H1 (cell line): ENCODE measurements at regions not wholly inside any gene's neighbourhood (a gene's known extent, or its start where the extent isn't known, plus 50 kb on each side); places are given as distances from the start of the nearest gene placed in this dataset.

Experiments used
- CTCF ChIA-PET: fragments of 300-600 bp; sonication (Branson Sonifier 250); formaldehyde crosslinking; loops from one replicate; lab custom pipeline; 2021; ENCODE audit not compliant: partially characterized antibody; lab: Charles Lee
- POLR2A ChIA-PET: fragments of 300-600 bp; sonication (Branson Sonifier 250); formaldehyde crosslinking; loops from one replicate; lab custom pipeline; 2021; ENCODE audit warnings: inconsistent platforms; ENCODE audit not compliant: partially characterized antibody; lab: Charles Lee
- DNase-seq, 2 experiments: peaks; one replicate each; pipeline versions ENCODE4 v3.0.0 to v3.0.0-alpha.2; 2010 to 2022; ENCODE audit warnings: low spot score in 2 of 2, low read depth in 1 of 2, mixed read lengths in 1 of 2
- FAIRE-seq: peaks from 2 replicates; lab custom pipeline; 2011; peaks lifted over from hg19 to GRCh38; lab: Jason Lieb, UNC
- H2AFZ ChIP-seq: 2 replicates; pipeline ENCODE4 v1.8.1; 2012; ENCODE audit warnings: low read length, inconsistent platforms
- H2AK5ac ChIP-seq: 2 replicates; pipeline ENCODE4 v1.6.1; 2013; ENCODE audit warnings: low read depth, low read length
- H2BK120ac ChIP-seq: replicated peaks from 2 replicates; pipeline ENCODE3; 2013; ENCODE audit warnings: low read depth, low read length, inconsistent platforms
- H2BK12ac ChIP-seq: 2 replicates; pipeline ENCODE4 v1.6.1; 2013; ENCODE audit warnings: low read depth, low read length
- H2BK15ac ChIP-seq: 2 replicates; pipeline ENCODE4 v1.6.1; 2013; ENCODE audit warnings: low read length
- H2BK20ac ChIP-seq: 2 replicates; pipeline ENCODE4 v1.6.1; 2013; ENCODE audit warnings: low read length
- H2BK5ac ChIP-seq: 2 replicates; pipeline ENCODE4 v1.6.1; 2013; ENCODE audit warnings: low read depth, low read length
- H3K14ac ChIP-seq: 2 replicates; pipeline ENCODE4 v1.6.1; 2013; ENCODE audit warnings: inconsistent platforms; ENCODE audit not compliant: insufficient read length
- H3K18ac ChIP-seq: 2 replicates; pipeline ENCODE4 v1.6.1; 2013; ENCODE audit warnings: low read length; ENCODE audit errors: extremely low read depth
- H3K23ac ChIP-seq: 2 replicates; pipeline ENCODE4 v1.6.1; 2013; ENCODE audit warnings: inconsistent platforms; ENCODE audit not compliant: insufficient read length
- H3K23me2 ChIP-seq: 2 replicates; pipeline ENCODE4 v1.6.1; 2013; ENCODE audit warnings: low read depth, low read length
- H3K27ac ChIP-seq: 2 replicates; pipeline ENCODE4 v1.6.1; 2011; ENCODE audit warnings: low read depth, low read length, inconsistent platforms
- H3K27me3 ChIP-seq, 4 experiments: replicated peaks in 1 of 4; 1 replicate in 1 of 4; 2 replicates in 3 of 4; pipeline versions ENCODE4 v1.6.1 to v1.8.1; 2011 to 2013; ENCODE audit warnings: low read length in 3 of 4, mild to moderate bottlenecking in 3 of 4, inconsistent platforms in 2 of 4, mixed read lengths in 2 of 4, moderate library complexity in 1 of 4; ENCODE audit not compliant: control insufficient read depth in 3 of 4, insufficient read depth in 3 of 4; ENCODE audit errors: extremely low read depth in 1 of 4
- H3K36me3 ChIP-seq, 4 experiments: 2 replicates each; pipeline versions ENCODE4 v1.6.1 to v1.8.1; 2011 to 2013; ENCODE audit warnings: mild to moderate bottlenecking in 4 of 4, low read length in 3 of 4, moderate library complexity in 2 of 4, control low read depth in 1 of 4, inconsistent platforms in 1 of 4; ENCODE audit not compliant: insufficient read depth in 4 of 4, control insufficient read depth in 2 of 4
- H3K4ac ChIP-seq: replicated peaks from 2 replicates; pipeline ENCODE3; 2013; ENCODE audit warnings: low read length, low read depth, mixed read lengths, inconsistent platforms; ENCODE audit not compliant: insufficient read length
- H3K4me1 ChIP-seq, 4 experiments: replicated peaks in 1 of 4; 1 replicate in 1 of 4; 2 replicates in 3 of 4; pipeline versions ENCODE4 v1.6.1 to v1.8.1; 2011 to 2013; ENCODE audit warnings: low read length in 3 of 4, inconsistent platforms in 2 of 4, mixed read lengths in 1 of 4; ENCODE audit not compliant: insufficient read depth in 4 of 4, control insufficient read depth in 3 of 4
- H3K4me2 ChIP-seq, 2 experiments: 2 replicates each; pipeline versions ENCODE4 v1.6.1 to v1.8.1; 2011 to 2013; ENCODE audit warnings: low read depth in 2 of 2, low read length in 2 of 2, control low read depth in 1 of 2, inconsistent platforms in 1 of 2, mild to moderate bottlenecking in 1 of 2; ENCODE audit not compliant: insufficient read depth in 1 of 2
- H3K4me3 ChIP-seq, 4 experiments: fragments of 200-600, 300-600 bp in 1 of 4; sonication (generic), shearing (Covaris generic), sonication (Bioruptor Twin) in 1 of 4; 2 replicates each; pipeline versions ENCODE4 v1.5.1 to v1.8.1; 2011 to 2016; ENCODE audit warnings: low read length in 4 of 4, low read depth in 3 of 4, control low read depth in 2 of 4, inconsistent platforms in 2 of 4, mild to moderate bottlenecking in 2 of 4, mixed read lengths in 1 of 4, moderate library complexity in 1 of 4; ENCODE audit not compliant: insufficient read depth in 2 of 4; ENCODE audit errors: extremely low read depth in 1 of 4
- H3K56ac ChIP-seq: replicated peaks from 2 replicates; pipeline ENCODE3; 2013; ENCODE audit warnings: low read depth, mild to moderate bottlenecking, mixed read lengths, low read length, inconsistent platforms; ENCODE audit not compliant: insufficient read length
- H3K79me1 ChIP-seq: 2 replicates; pipeline ENCODE4 v1.6.1; 2013; ENCODE audit warnings: low read depth, low read length, control low read depth
- H3K79me2 ChIP-seq, 2 experiments: 2 replicates each; pipeline versions ENCODE4 v1.6.1 to v1.8.1; 2012 to 2013; ENCODE audit warnings: low read length in 2 of 2, mild to moderate bottlenecking in 2 of 2, inconsistent platforms in 1 of 2; ENCODE audit not compliant: insufficient read depth in 2 of 2, control insufficient read depth in 1 of 2
- H3K9ac ChIP-seq, 4 experiments: replicated peaks in 1 of 4; 1 replicate in 1 of 4; 2 replicates in 3 of 4; pipeline versions ENCODE4 v1.6.1 to v1.8.1; 2011 to 2013; ENCODE audit warnings: low read depth in 3 of 4, low read length in 3 of 4, control low read depth in 2 of 4, mild to moderate bottlenecking in 2 of 4, moderate library complexity in 2 of 4, inconsistent platforms in 1 of 4; ENCODE audit errors: extremely low read depth in 1 of 4
- H3K9me3 ChIP-seq, 2 experiments: 2 replicates each; pipeline versions ENCODE4 v1.6.1 to v1.8.1; 2012 to 2013; ENCODE audit warnings: mild to moderate bottlenecking in 2 of 2, moderate library complexity in 2 of 2, control low read depth in 1 of 2, inconsistent platforms in 1 of 2, low read depth in 1 of 2, low read length in 1 of 2, mixed read lengths in 1 of 2; ENCODE audit not compliant: insufficient read depth in 2 of 2
- H4K20me1 ChIP-seq, 2 experiments: replicated peaks in 1 of 2; 2 replicates each; pipeline versions ENCODE3 to v1.8.1; 2011 to 2013; ENCODE audit warnings: inconsistent platforms in 2 of 2, low read length in 2 of 2, mild to moderate bottlenecking in 1 of 2; ENCODE audit not compliant: insufficient read depth in 2 of 2, control insufficient read depth in 1 of 2
- H4K5ac ChIP-seq: 2 replicates; pipeline ENCODE4 v1.6.1; 2013; ENCODE audit warnings: low read length, low read depth, mixed read lengths, inconsistent platforms; ENCODE audit not compliant: insufficient read length
- H4K8ac ChIP-seq: 2 replicates; pipeline ENCODE4 v1.8.0; 2013; ENCODE audit warnings: mild to moderate bottlenecking, moderate library complexity, low read length, inconsistent platforms; ENCODE audit not compliant: insufficient read depth; ENCODE audit errors: extremely low read depth
- H4K91ac ChIP-seq: replicated peaks from 2 replicates; pipeline ENCODE3; 2013; ENCODE audit warnings: low read length, mixed read lengths, inconsistent platforms; ENCODE audit not compliant: insufficient read length
- BCL11A ChIP-seq, 2 experiments: IDR thresholded peaks; one replicate each; pipeline ENCODE4 v1.6.1; 2011; ENCODE audit warnings: low read depth in 2 of 2, low read length in 2 of 2, mild to moderate bottlenecking in 2 of 2
- CREB1 ChIP-seq: IDR thresholded peaks from 2 replicates; pipeline ENCODE4 v1.6.1; 2012; ENCODE audit warnings: inconsistent platforms
- EGR1 ChIP-seq: IDR thresholded peaks from 2 replicates; pipeline ENCODE4 v1.6.1; 2011; ENCODE audit warnings: low read depth, low read length, borderline replicate concordance
- EP300 ChIP-seq, 2 experiments: IDR thresholded peaks; 1 replicate in 1 of 2; 2 replicates in 1 of 2; pipeline ENCODE4 v1.6.1; 2011 to 2012; ENCODE audit warnings: low read depth in 2 of 2, low read length in 2 of 2, mild to moderate bottlenecking in 2 of 2, borderline replicate concordance in 1 of 2, inconsistent platforms in 1 of 2, moderate library complexity in 1 of 2
- GTF2F1 ChIP-seq: IDR thresholded peaks from 2 replicates; pipeline ENCODE4 v1.6.1; 2012; ENCODE audit warnings: low read depth, low read length, improper control_type of control experiment, borderline replicate concordance
- KDM4A ChIP-seq: IDR thresholded peaks from one replicate; pipeline ENCODE4 v1.7.1; 2012; ENCODE audit warnings: low read depth, mild to moderate bottlenecking, moderate library complexity, low read length, inconsistent platforms; ENCODE audit not compliant: severe bottlenecking
- NANOG ChIP-seq: IDR thresholded peaks from 2 replicates; pipeline ENCODE4 v1.6.1; 2011; ENCODE audit warnings: low read length, low read depth, mild to moderate bottlenecking, inconsistent platforms; ENCODE audit not compliant: insufficient read depth, poor library complexity, severe bottlenecking
- PHF8 ChIP-seq: fragments of 200-600 bp; sonication (generic); conservative IDR thresholded peaks from 2 replicates; pipeline ENCODE4 v1.7.1; 2012; ENCODE audit warnings: low read depth, mild to moderate bottlenecking, inconsistent platforms, low read length, moderate library complexity
- POLR2A ChIP-seq, 2 experiments: IDR thresholded peaks; 1 replicate in 1 of 2; 2 replicates in 1 of 2; pipeline ENCODE4 v1.6.1; 2011; ENCODE audit warnings: low read depth in 2 of 2, low read length in 2 of 2, mild to moderate bottlenecking in 2 of 2; ENCODE audit errors: control extremely low read depth in 1 of 2
- RBBP5 ChIP-seq: IDR thresholded peaks from 2 replicates; pipeline ENCODE4 v1.7.1; 2012; ENCODE audit warnings: low read depth, mild to moderate bottlenecking, inconsistent platforms, low read length, moderate library complexity, borderline replicate concordance
- TEAD4 ChIP-seq: IDR thresholded peaks from 2 replicates; pipeline ENCODE4 v1.6.1; 2012; ENCODE audit warnings: low read depth, low read length, inconsistent platforms, mixed read lengths
- USF2 ChIP-seq: IDR thresholded peaks from 2 replicates; pipeline ENCODE4 v1.6.1; 2011; ENCODE audit warnings: low read length, improper control_type of control experiment
- WGBS, 2 experiments: shearing (Covaris generic) in 1 of 2; methylation state at CpG; one replicate each; pipeline versions ENCODE4 v1.1.6 to v1.1.7; 2013 to 2015; ENCODE audit warnings: low lambda C conversion rate in 2 of 2, mixed read lengths in 2 of 2, inconsistent platforms in 1 of 2, low coverage in 1 of 2, missing lambda C conversion rate in 1 of 2; ENCODE audit not compliant: insufficient replicate concordance in 2 of 2, insufficient coverage in 1 of 2, insufficient read length in 1 of 2; ENCODE audit errors: extremely low coverage in 1 of 2, missing lambda C conversion rate in 1 of 2; 5-methylcytosine and 5-hydroxymethylcytosine counted together

- Histone ChIP-seq H3K36me3 (no peaks in the 10 kb centered on the region), H2BK15ac (0 out of 2 replicates have a peak overlapping the region, but pooled peaks have one; percentile 6), H2AFZ (no peak overlapping the region), H4K5ac (no peak overlapping the region), H3K9ac (no peak overlapping the region), H3K4me1 (peaks cover 3 to 21% (median 13%) of the 10 kb centered on the region in 4 experiments), H4K91ac (no peak overlapping the region), H3K79me2 (no peaks in the 10 kb centered on the region), H3K14ac (no peak overlapping the region), H3K27me3 (peaks cover 6 to 27% (median 18%) of the 10 kb centered on the region in 4 experiments), H3K18ac (no peak overlapping the region), H3K9me3 (peaks cover 0 to 9% of the 10 kb centered on the region in 2 experiments; a peak in 1 of 4 replicates), H2BK120ac (no peak overlapping the region), H3K23ac (no peak overlapping the region), H3K79me1 (no peaks in the 10 kb centered on the region), H4K8ac (no peak overlapping the region), H2BK5ac (no peak overlapping the region), H3K27ac (no peak overlapping the region; the same call in 1 of the 2 replicates), H3K4ac (no peak overlapping the region), H4K20me1 (no peaks in the 10 kb centered on the region), H3K56ac (no peak overlapping the region), H2AK5ac (no peak overlapping the region), H3K4me3 (no peak overlapping the region), H2BK20ac (no peak overlapping the region; the same call in 1 of the 2 replicates), H3K4me2 (no peak overlapping the region), H3K23me2 (peaks cover 14% of the 10 kb centered on the region; the same call in 1 of the 2 replicates), H2BK12ac (peak overlapping the region; percentile 28; the same call in 1 of the 2 replicates)
- no peak for DNase-seq
- 97% methylated on average over 11 of the region's 16 CpGs; no CpG with 5 or more reads in 1 of the 2 experiments for WGBS, 2 experiments
- FAIRE-seq, result no peak
- POLR2A ChIA-PET, result no interaction called here
- CTCF ChIA-PET, result interaction anchor here (0.6 to 2.7 kb wide), 6 partner anchors 9 to 384 kb away, joined by 3 to 11 read pairs (median 4); no protein-coding TSS in a partner anchor
- TF ChIP-seq EGR1, result no peak
- TF ChIP-seq KDM4A, result no peak
- TF ChIP-seq NANOG, result no peak
- no peak for TF ChIP-seq RBBP5
- no peak for TF ChIP-seq PHF8
- no peak for TF ChIP-seq POLR2A (IDR thresholded peaks at IDR 0.05; ENCODE audit: control extremely low read depth in 1 of 2, low read depth in 2 of 2, low read length in 2 of 2)
- TF ChIP-seq BCL11A (IDR thresholded peaks at IDR 0.05; ENCODE audit: low read depth in 2 of 2, low read length in 2 of 2), result no peak
- TF ChIP-seq EP300 (IDR thresholded peaks at IDR 0.05; ENCODE audit: borderline replicate concordance in 1 of 2, low read depth in 2 of 2, low read length in 2 of 2), result no peak
- no peak for TF ChIP-seq TEAD4
- TF ChIP-seq USF2, result no peak
- no peak for TF ChIP-seq GTF2F1
- TF ChIP-seq CREB1, result no peak
These were observed 101.4 kb downstream of the ADRA2C start for GRCh38 chr4:3867403-3868100.
